RWPE2 (cell line): ENCODE measurements at regions not wholly inside any gene's neighbourhood (a gene's known extent, or its start where the extent isn't known, plus 50 kb on each side); places are given as distances from the start of the nearest gene placed in this dataset.

Experiments used
- ATAC-seq: fragments of 200-7000 bp; cut with Tn5 transposase; 3 replicates; pipeline ENCODE4 v1.9.1; 2021; ENCODE audit warnings: low read depth
- DNase-seq: peaks from one replicate; pipeline ENCODE4 v3.0.0-alpha.2; 2020; ENCODE audit warnings: low spot score
- H3K27ac ChIP-seq: fragments of 450-650 bp; 2 replicates; pipeline ENCODE4 v1.5.1; 2017; ENCODE audit warnings: mild to moderate bottlenecking; ENCODE audit not compliant: poor library complexity, severe bottlenecking
- H3K27me3 ChIP-seq: fragments of 250-450 bp; sonication (Bioruptor Pico); 2 replicates; pipeline ENCODE4 v1.5.1; 2021; ENCODE audit warnings: mild to moderate bottlenecking, moderate library complexity; ENCODE audit not compliant: insufficient read depth, poor library complexity, severe bottlenecking
- H3K36me3 ChIP-seq: fragments of 250-450 bp; sonication (Bioruptor Pico); 2 replicates; pipeline ENCODE4 v1.5.1; 2020; ENCODE audit warnings: low read depth, mild to moderate bottlenecking, moderate library complexity
- H3K4me1 ChIP-seq: fragments of 250-450 bp; sonication (Bioruptor Pico); 2 replicates; pipeline ENCODE4 v1.5.1; 2021; ENCODE audit warnings: mild to moderate bottlenecking, moderate library complexity; ENCODE audit not compliant: insufficient read depth, poor library complexity, severe bottlenecking
- H3K4me3 ChIP-seq: fragments of 250-450 bp; sonication (Bioruptor Pico); 2 replicates; pipeline ENCODE4 v1.5.1; 2021; ENCODE audit warnings: mild to moderate bottlenecking, moderate library complexity; ENCODE audit not compliant: severe bottlenecking
- H3K9me3 ChIP-seq: fragments of 250-450 bp; sonication (Bioruptor Pico); 2 replicates; pipeline ENCODE4 v1.5.1; 2021; ENCODE audit warnings: mild to moderate bottlenecking, moderate library complexity; ENCODE audit not compliant: severe bottlenecking
- CTCF ChIP-seq: fragments of 450-650 bp; IDR thresholded peaks from one replicate; pipeline ENCODE4 v1.5.1; 2017; ENCODE audit warnings: mild to moderate bottlenecking, moderate library complexity; ENCODE audit not compliant: poor library complexity, severe bottlenecking

- ATAC-seq (no peak), DNase-seq (no peak)
- no peaks in the 10 kb centered on the region for H3K36me3 ChIP-seq
- TF ChIP-seq CTCF = no peak
- H3K9me3 ChIP-seq = no peaks in the 10 kb centered on the region
- H3K4me3 ChIP-seq = no peak overlapping the region
- H3K4me1 ChIP-seq = no peaks in the 10 kb centered on the region
- no peaks in the 10 kb centered on the region for H3K27me3 ChIP-seq
- H3K27ac ChIP-seq = no peak overlapping the region
Observed at GRCh38 chr13:56102641-56103040, 1038.1 kb upstream of the PRR20A start.

GRCh38 chr13:56110751-56111150 lies 1030.0 kb upstream of the PRR20A start:
- Histone ChIP-seq H3K36me3 (no peaks in the 10 kb centered on the region), H3K27ac (no peak overlapping the region), H3K4me1 (no peaks in the 10 kb centered on the region), H3K9me3 (no peaks in the 10 kb centered on the region), H3K4me3 (no peak overlapping the region), H3K27me3 (no peaks in the 10 kb centered on the region)
- DNase-seq (no peak), ATAC-seq (no peak)
- TF ChIP-seq CTCF = no peak

GRCh38 chr13:56134524-56134923 lies 1006.2 kb upstream of the PRR20A start:
- no peak for TF ChIP-seq CTCF
- Histone ChIP-seq H3K36me3 (no peaks in the 10 kb centered on the region), H3K4me1 (no peaks in the 10 kb centered on the region), H3K27ac (no peak overlapping the region), H3K9me3 (no peaks in the 10 kb centered on the region), H3K27me3 (no peaks in the 10 kb centered on the region), H3K4me3 (no peak overlapping the region)
- no peak for ATAC-seq
- DNase-seq = no peak

- DNase-seq (no peak), ATAC-seq (no peak)
- Histone ChIP-seq H3K27ac (no peak overlapping the region), H3K4me1 (no peaks in the 10 kb centered on the region), H3K9me3 (no peaks in the 10 kb centered on the region), H3K27me3 (no peaks in the 10 kb centered on the region), H3K36me3 (no peaks in the 10 kb centered on the region), H3K4me3 (no peak overlapping the region)
- TF ChIP-seq CTCF = no peak
Observed at GRCh38 chr13:56166864-56167263, 973.9 kb upstream of the PRR20A start.

GRCh38 chr13:56168581-56168980 lies 972.1 kb upstream of the PRR20A start:
- TF ChIP-seq CTCF = no peak
- no peaks in the 10 kb centered on the region for H3K36me3 ChIP-seq

More at GRCh38 chr13:56168581-56168980, 972.1 kb upstream of the PRR20A start:
- no peaks in the 10 kb centered on the region for H3K9me3 ChIP-seq
- H3K27ac ChIP-seq = no peak overlapping the region
- H3K4me3 ChIP-seq = no peak overlapping the region
- DNase-seq (no peak), ATAC-seq (no peak)
- H3K27me3 ChIP-seq = no peaks in the 10 kb centered on the region
- H3K4me1 ChIP-seq = no peaks in the 10 kb centered on the region
